Kidney epithelial cell (primary cell): ENCODE measurements at regions not wholly inside any gene's neighbourhood (a gene's known extent, or its start where the extent isn't known, plus 50 kb on each side); places are given as distances from the start of the nearest gene placed in this dataset.
A peak's percentile ranks its signal among the peaks of the same experiment; 100 is the strongest.

Source experiments
- DNase-seq: peaks from one replicate; pipeline ENCODE4 v3.0.0-alpha.2; 2010; ENCODE audit warnings: low read depth
- H3K27me3 ChIP-seq: 2 replicates; pipeline ENCODE4 v1.6.0; 2011; ENCODE audit warnings: low read length; ENCODE audit not compliant: control insufficient read depth, insufficient read depth
- H3K36me3 ChIP-seq: 2 replicates; pipeline ENCODE4 v1.5.1; 2011; ENCODE audit warnings: low read length; ENCODE audit not compliant: control insufficient read depth, insufficient read depth
- H3K4me3 ChIP-seq: 2 replicates; pipeline ENCODE4 v1.5.1; 2011; ENCODE audit warnings: low read depth, mild to moderate bottlenecking, control low read depth, low read length
- CTCF ChIP-seq: IDR thresholded peaks from 2 replicates; pipeline ENCODE4 v1.5.1; 2011; ENCODE audit warnings: mild to moderate bottlenecking, moderate library complexity, low read length, control low read depth, inconsistent platforms; ENCODE audit not compliant: insufficient read depth, poor library complexity, severe bottlenecking

- DNase-seq = peak; percentile 67
- Histone ChIP-seq H3K4me3 (no peak overlapping the region), H3K36me3 (no peaks in the 10 kb centered on the region), H3K27me3 (peaks cover 11% of the 10 kb centered on the region)
- TF ChIP-seq CTCF = no peak
Measured at GRCh38 chr12:94867066-94867855, 136.2 kb downstream of the NDUFA12 start.

GRCh38 chr12:94864987-94865386 is 138.5 kb downstream of the NDUFA12 start:
- Histone ChIP-seq H3K4me3 (no peak overlapping the region), H3K27me3 (no peaks in the 10 kb centered on the region), H3K36me3 (no peaks in the 10 kb centered on the region)
- no peak for DNase-seq
- TF ChIP-seq CTCF = no peak

GRCh38 chr12:94863321-94864035 is 140.0 kb downstream of the NDUFA12 start:
- Histone ChIP-seq H3K4me3 (no peak overlapping the region), H3K36me3 (no peaks in the 10 kb centered on the region), H3K27me3 (no peaks in the 10 kb centered on the region)
- TF ChIP-seq CTCF = no peak
- DNase-seq = no peak

- TF ChIP-seq CTCF = no peak
- Histone ChIP-seq H3K27me3 (no peaks in the 10 kb centered on the region), H3K4me3 (no peak overlapping the region), H3K36me3 (no peaks in the 10 kb centered on the region)
- DNase-seq = no peak
Measured at GRCh38 chr12:94862421-94862820, 141.1 kb downstream of the NDUFA12 start.

GRCh38 chr12:94856324-94856723 is 147.2 kb downstream of the NDUFA12 start:
- Histone ChIP-seq H3K36me3 (no peaks in the 10 kb centered on the region), H3K4me3 (no peak overlapping the region), H3K27me3 (peaks cover 2% of the 10 kb centered on the region)
- DNase-seq = no peak
- no peak for TF ChIP-seq CTCF
